Mucosa of descending colon (tissue), 3 donors: ENCODE measurements at regions not wholly inside any gene's neighbourhood (a gene's known extent, or its start where the extent isn't known, plus 50 kb on each side); places are given as distances from the start of the nearest gene placed in this dataset.

Experiments
- ATAC-seq: fragments of 200-7000 bp; cut with Tn5 transposase; one replicate; pipeline ENCODE4 v1.9.1; 2020; ENCODE audit warnings: mild to moderate bottlenecking, moderate library complexity
- DNase-seq, 3 donors: peaks; one replicate each; pipeline ENCODE4 v3.0.0-alpha.2; 2020
- H3K36me3 ChIP-seq: fragments of 200-600 bp; one replicate; pipeline ENCODE4 v1.8.0; 2021; ENCODE audit warnings: low read depth, mild to moderate bottlenecking
- H3K4me1 ChIP-seq: fragments of 200-600 bp; one replicate; pipeline ENCODE4 v1.8.0; 2021; ENCODE audit warnings: low read depth, mild to moderate bottlenecking
- H3K4me3 ChIP-seq: fragments of 200-600 bp; one replicate; pipeline ENCODE4 v1.8.0; 2021; ENCODE audit warnings: mild to moderate bottlenecking
- H3K9me3 ChIP-seq: fragments of 200-600 bp; one replicate; pipeline ENCODE4 v1.8.0; 2021; ENCODE audit warnings: mild to moderate bottlenecking
- intact Hi-C, 2 donors: fragments of 100-400 bp; cut with DNase I in 1 of 2; cut with micrococcal nuclease in 1 of 2; formaldehyde crosslinking; loops; one replicate each; pipeline versions ENCODE4 v1.11.0 to v1.11.1; 2022; cut with DNase I, micrococcal nuclease
- TF ChIP-seq, protein P1 (sequence below): fragments of 200-600 bp; IDR thresholded peaks from one replicate; pipeline ENCODE4 v1.8.0; 2022; ENCODE audit warnings: antibody characterized with exemption, mild to moderate bottlenecking
- donor health status: DM: no; HTN: no; CAD: no; lungs with moderate emphysema.
- donor health status: DM: no; HTN: no; CAD: no.
- donor health status: DM: no; HTN: yes; CAD: no.

DNA sequence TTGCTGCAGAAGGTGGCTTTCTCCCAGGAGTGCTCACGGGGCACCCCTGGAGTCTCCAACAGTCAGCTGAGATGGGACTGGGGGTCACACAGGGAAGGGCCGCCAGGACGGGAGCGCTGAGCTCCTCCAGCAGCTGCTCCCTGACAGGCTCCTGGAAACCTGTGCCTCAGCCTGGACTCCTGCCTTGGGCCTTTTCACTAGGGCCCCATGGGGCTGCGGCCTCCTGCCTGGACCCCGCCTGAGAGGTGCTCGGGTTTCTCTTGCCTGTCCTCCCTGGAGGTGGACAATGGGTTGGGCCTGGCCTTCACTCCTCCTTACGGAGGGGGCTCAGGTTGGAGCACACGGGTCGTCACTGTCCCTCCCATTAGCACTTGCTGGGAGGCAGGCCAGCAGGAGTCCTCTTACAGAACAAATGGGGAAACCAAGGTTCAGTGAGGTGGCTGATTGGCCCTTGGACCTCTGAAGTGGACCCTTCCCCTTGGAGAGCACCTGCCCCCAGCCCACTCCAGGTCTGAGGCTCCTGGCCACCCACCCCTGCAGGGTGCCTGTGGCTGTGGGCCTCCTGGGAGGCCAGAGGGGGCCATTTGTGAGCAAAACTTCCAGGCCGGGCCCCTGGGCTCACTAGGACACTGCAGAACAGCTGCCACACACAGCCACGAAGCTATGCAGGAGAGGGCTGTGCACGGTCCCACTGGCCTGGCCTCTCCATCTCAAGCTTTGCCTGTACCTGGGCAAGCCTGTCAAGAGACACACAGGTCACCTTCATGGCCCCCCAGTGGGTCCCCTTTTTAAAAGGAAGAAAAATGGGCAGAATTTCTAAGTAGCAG is 57.1 kb upstream of the ODC1 start:
- Histone ChIP-seq H3K4me1 (no peaks in the 10 kb centered on the region), H3K4me3 (no peak overlapping the region), H3K9me3 (no peaks in the 10 kb centered on the region), H3K36me3 (no peaks in the 10 kb centered on the region)
- intact Hi-C loops, result no loop called here
- DNase-seq, result no peak
- no peak for ATAC-seq
- TF ChIP-seq, protein P1, sequence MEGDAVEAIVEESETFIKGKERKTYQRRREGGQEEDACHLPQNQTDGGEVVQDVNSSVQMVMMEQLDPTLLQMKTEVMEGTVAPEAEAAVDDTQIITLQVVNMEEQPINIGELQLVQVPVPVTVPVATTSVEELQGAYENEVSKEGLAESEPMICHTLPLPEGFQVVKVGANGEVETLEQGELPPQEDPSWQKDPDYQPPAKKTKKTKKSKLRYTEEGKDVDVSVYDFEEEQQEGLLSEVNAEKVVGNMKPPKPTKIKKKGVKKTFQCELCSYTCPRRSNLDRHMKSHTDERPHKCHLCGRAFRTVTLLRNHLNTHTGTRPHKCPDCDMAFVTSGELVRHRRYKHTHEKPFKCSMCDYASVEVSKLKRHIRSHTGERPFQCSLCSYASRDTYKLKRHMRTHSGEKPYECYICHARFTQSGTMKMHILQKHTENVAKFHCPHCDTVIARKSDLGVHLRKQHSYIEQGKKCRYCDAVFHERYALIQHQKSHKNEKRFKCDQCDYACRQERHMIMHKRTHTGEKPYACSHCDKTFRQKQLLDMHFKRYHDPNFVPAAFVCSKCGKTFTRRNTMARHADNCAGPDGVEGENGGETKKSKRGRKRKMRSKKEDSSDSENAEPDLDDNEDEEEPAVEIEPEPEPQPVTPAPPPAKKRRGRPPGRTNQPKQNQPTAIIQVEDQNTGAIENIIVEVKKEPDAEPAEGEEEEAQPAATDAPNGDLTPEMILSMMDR, result no peak

DNA sequence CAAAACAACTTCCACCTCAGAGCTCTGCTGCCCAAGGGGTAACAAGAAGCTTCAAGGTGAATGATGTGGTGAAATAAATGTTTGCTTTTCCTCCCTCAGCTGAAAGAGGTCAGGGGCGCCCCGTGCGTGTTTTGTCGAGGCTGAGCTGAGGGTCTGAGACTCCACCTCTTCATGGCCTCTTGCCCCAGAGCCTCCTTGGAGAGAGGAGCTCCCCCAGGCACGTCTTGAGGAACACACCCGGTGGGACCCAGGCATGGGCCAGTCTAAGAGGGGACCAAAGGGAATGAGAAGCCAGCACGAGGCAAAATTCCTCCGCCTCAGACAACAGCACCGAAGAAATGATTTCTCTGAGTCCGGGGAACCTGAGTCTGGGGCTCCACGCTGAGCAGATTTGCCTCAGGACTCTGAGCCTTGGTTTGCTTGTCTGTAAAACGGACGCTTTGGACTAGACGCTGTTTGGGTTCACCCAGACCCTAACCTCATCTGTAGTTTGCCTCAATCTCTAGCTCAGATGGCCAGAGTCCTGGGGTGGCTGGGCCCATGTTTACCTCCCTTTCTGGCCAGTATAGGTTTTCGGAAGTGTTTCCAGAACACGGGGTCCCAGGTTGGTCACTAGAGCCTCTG is 56.4 kb upstream of the ODC1 start:
- H3K36me3 ChIP-seq, result no peaks in the 10 kb centered on the region
- no peaks in the 10 kb centered on the region for H3K4me1 ChIP-seq
- DNase-seq, result no peak
- TF ChIP-seq, protein P1, result no peak
- no peak overlapping the region for H3K4me3 ChIP-seq
- no peak for ATAC-seq
- H3K9me3 ChIP-seq, result no peaks in the 10 kb centered on the region
- intact Hi-C loops, result no loop called here

DNA sequence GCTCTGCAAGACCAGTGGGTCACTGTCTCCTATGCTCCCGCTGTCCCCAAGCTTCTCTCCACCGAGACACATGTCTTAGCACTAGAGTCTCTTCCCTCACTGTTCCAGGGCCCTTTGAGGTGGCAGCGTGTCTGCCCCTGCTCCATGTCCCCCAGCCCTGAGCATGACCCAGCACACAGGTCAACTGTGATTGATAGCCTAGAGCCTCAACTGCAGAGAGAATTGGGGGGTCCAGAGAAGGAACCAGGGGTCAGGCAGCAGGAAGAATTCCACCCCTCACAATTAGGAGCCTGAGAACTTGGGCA is 54.6 kb upstream of the ODC1 start:
- Histone ChIP-seq H3K4me3 (no peak overlapping the region), H3K9me3 (no peaks in the 10 kb centered on the region), H3K4me1 (peaks cover 5% of the 10 kb centered on the region), H3K36me3 (no peaks in the 10 kb centered on the region)
- intact Hi-C loops, result no loop called here
- ATAC-seq (no peak), DNase-seq (no peak)
- TF ChIP-seq, protein P1, result no peak

DNA sequence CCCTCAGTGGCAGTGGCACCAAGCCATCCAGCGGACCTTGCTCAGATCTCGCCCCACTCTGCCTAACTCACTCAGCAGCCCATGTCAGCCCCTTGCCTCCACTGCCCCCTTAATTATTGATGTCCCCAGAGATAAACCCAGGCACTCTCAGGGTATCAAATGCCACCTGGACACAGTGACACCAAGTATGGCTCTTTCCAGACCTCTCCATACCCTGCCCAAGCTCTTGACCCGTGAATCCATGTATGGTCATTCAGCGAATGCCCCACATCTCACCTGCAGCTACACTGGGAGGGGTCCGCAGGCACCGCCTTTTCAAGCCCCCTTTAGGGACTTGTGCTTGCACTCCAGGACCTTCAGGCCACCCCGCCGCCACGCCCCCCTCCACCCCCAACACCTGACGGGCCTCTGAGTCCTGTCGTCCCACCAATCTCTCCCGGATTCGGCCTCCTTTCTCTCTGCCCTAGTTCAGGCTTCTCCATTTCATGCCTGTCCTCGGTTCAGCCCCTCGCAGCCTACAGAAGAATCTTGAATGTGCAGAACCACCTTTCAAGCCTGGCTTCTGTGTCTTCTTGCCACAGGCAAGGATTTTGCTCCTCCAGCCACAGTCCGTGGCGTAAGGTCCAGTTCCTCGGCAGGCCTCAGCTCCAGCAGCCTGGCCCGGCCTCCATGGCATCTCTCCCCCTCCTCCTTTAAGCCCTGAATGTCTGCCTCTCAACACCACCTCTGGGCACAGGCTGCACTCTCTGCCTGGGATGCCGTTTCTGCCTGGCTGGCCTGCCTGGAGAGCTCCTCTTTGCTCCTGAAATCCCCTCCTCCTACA is 54.1 kb upstream of the ODC1 start:
- no peak for ATAC-seq
- Histone ChIP-seq H3K9me3 (no peaks in the 10 kb centered on the region), H3K36me3 (no peaks in the 10 kb centered on the region), H3K4me1 (peaks cover 9% of the 10 kb centered on the region), H3K4me3 (no peak overlapping the region)
- intact Hi-C loops, result no loop called here
- DNase-seq, result no peak
- TF ChIP-seq, protein P1, result no peak

DNA sequence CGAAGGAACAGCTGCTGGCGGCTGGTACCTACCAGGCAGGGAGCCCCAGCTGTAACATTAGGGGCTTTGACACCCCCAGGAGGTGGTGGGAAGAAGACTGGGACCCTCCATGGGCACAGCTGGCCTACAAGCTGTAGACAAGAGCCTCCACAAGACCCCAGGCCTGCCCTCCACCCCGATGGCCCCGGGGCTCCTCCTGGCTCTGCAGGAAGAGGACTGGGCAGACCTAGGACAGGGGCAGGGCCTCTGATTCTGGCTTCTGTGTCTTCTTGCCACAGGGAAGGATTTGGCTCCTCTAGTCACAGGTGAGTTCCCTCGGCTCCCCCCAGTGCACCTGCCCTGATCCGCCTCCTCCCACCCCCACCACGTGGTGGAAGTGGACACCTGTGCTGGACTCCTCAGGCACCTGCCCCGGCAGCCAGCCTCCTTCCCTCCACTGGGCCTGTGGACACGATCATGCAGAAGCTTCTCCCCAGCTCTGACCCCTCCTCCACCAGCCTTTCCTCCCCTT is 53.4 kb upstream of the ODC1 start:
- H3K4me1 ChIP-seq, result peaks cover 9% of the 10 kb centered on the region
- intact Hi-C loops, result no loop called here
- no peak overlapping the region for H3K4me3 ChIP-seq
- DNase-seq (no peak), ATAC-seq (no peak)
- TF ChIP-seq, protein P1, result no peak
- no peaks in the 10 kb centered on the region for H3K9me3 ChIP-seq
- no peaks in the 10 kb centered on the region for H3K36me3 ChIP-seq
